NB4 (cell line): ENCODE measurements at regions not wholly inside any gene's neighbourhood (a gene's known extent, or its start where the extent isn't known, plus 50 kb on each side); places are given as distances from the start of the nearest gene placed in this dataset.

Experiments used
- DNase-seq: peaks from one replicate; pipeline ENCODE4 v3.0.0; 2010; ENCODE audit warnings: low read depth
- H3K4me3 ChIP-seq: one replicate; pipeline ENCODE4 v1.5.1; 2011; ENCODE audit warnings: mild to moderate bottlenecking, low read depth, low read length, moderate library complexity
- CTCF ChIP-seq: IDR thresholded peaks from one replicate; pipeline ENCODE4 v1.5.1; 2012; ENCODE audit warnings: low read depth, low read length
- MYC ChIP-seq: IDR thresholded peaks from 2 replicates; pipeline ENCODE4 v1.6.1; 2011; ENCODE audit warnings: low read depth, low read length
- POLR2A ChIP-seq: IDR thresholded peaks from 2 replicates; pipeline ENCODE4 v1.6.1; 2011; ENCODE audit warnings: mild to moderate bottlenecking; ENCODE audit not compliant: insufficient read length; ENCODE audit errors: extremely low read depth
- TF ChIP-seq, protein P1 (sequence below): IDR thresholded peaks from 2 replicates; pipeline ENCODE4 v1.6.1; 2011; ENCODE audit warnings: low read depth, low read length

GRCh38 chr1:222095606-222096475 is 354.0 kb upstream of the DUSP10 start:
- H3K4me3 ChIP-seq: no peak overlapping the region
- peak; percentile 52 for DNase-seq
- TF ChIP-seq, protein P1, sequence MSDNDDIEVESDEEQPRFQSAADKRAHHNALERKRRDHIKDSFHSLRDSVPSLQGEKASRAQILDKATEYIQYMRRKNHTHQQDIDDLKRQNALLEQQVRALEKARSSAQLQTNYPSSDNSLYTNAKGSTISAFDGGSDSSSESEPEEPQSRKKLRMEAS: no peak
- no peak for TF ChIP-seq MYC
- peak; percentile 95 for TF ChIP-seq CTCF

DNA sequence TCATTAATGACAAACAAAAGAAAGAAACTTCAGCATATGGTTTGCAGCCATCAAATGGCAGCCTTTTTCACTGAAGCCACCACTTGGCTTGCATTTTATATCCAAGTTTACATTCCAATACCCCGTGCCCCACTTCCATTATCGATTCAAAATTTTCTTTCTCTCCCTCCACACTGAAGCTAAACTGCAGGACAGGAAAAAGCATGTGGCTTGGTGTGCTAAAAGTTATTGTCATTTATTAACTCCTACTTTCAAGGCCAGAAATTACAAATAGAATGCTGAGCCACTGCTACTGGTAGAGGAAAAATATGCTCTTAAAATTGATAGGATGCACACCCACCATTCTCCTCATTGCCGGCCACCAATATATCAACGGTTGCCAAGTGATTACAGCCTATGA is 351.6 kb upstream of the DUSP10 start:
- no peak for TF ChIP-seq POLR2A
- TF ChIP-seq, protein P1: no peak
- no peak for TF ChIP-seq MYC
- no peak for TF ChIP-seq CTCF
- no peak for DNase-seq
- H3K4me3 ChIP-seq: no peak overlapping the region

DNA sequence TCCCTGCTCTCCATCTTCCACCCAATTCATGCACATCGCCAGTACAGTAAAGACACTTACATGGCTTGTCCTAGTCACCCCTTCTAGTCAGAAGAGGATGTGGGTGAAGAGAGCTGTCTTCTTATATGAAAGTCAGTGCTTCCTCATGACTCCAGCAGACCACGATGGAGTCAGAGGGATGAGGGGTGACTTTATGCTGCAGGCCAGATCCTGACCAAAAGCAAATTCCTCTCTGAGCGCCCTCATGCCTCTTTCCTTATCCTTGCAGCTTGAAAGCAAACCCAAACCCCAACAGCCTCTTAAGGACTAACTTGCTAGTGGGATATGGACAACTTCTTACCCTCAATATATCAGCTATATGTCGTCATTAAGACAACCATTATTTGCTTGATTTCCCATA is 348.2 kb upstream of the DUSP10 start:
- no peak for TF ChIP-seq POLR2A
- TF ChIP-seq, protein P1: no peak
- no peak for TF ChIP-seq CTCF
- TF ChIP-seq MYC: no peak
- no peak for DNase-seq
- H3K4me3 ChIP-seq: no peak overlapping the region

- DNase-seq: no peak
- H3K4me3 ChIP-seq: no peak overlapping the region
- TF ChIP-seq POLR2A (no peak), MYC (no peak)
- TF ChIP-seq, protein P1: no peak
Measured at GRCh38 chr1:222087221-222087920, 345.5 kb upstream of the DUSP10 start.

DNA sequence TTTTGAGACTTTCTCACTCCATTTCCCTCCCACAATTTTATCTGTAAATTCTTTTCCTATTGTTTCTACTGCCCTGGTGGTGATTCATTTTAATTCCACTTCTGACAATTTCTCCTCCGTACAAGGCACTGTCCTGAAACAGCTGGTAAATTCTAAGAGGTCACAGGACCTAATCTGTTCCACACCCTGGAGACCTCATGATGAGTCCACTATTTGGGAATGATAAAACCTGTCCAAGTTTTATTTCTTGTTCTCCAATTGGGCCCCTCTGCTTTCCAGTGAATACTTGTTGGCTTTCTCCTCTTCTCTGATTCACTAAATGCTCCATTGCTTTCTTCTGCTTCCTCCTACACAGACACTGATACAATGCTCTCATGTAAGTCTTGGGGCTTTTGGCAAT is 343.1 kb upstream of the DUSP10 start:
- DNase-seq: no peak
- H3K4me3 ChIP-seq: no peak overlapping the region
- TF ChIP-seq MYC: no peak
- no peak for TF ChIP-seq CTCF
- TF ChIP-seq, protein P1: no peak
- TF ChIP-seq POLR2A: no peak

DNA sequence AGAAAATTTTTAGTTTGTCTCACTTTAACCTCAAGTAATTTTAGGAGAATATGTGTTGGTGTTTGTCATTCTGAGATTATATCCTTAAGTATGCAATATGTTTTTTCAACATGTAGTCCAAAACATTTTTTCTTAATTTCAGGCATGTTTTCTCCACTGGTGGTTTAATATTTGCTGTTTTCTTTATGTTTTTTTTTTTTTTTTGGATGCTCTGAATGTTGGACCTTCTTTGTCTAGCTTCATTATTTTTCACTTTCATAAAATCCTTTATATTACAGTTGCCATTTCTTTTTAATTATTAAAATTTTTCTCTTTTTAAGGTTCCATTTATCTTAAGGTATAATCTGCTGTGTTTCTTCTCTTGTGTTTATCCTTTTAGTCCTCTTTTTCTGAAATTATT is 342.2 kb upstream of the DUSP10 start:
- H3K4me3 ChIP-seq: no peak overlapping the region
- TF ChIP-seq MYC: no peak
- TF ChIP-seq POLR2A: no peak
- TF ChIP-seq, protein P1: no peak
- no peak for TF ChIP-seq CTCF
- no peak for DNase-seq
